HG03565 (cell line): ENCODE measurements at regions not wholly inside any gene's neighbourhood (a gene's known extent, or its start where the extent isn't known, plus 50 kb on each side); places are given as distances from the start of the nearest gene placed in this dataset.

Experiments
- ATAC-seq: cut with Tn5 transposase; IDR thresholded peaks from one replicate; pipeline ENCODE4 v1.9.1; 2021; ENCODE audit warnings: mild to moderate bottlenecking, moderate library complexity; ENCODE audit not compliant: unreplicated experiment

DNA sequence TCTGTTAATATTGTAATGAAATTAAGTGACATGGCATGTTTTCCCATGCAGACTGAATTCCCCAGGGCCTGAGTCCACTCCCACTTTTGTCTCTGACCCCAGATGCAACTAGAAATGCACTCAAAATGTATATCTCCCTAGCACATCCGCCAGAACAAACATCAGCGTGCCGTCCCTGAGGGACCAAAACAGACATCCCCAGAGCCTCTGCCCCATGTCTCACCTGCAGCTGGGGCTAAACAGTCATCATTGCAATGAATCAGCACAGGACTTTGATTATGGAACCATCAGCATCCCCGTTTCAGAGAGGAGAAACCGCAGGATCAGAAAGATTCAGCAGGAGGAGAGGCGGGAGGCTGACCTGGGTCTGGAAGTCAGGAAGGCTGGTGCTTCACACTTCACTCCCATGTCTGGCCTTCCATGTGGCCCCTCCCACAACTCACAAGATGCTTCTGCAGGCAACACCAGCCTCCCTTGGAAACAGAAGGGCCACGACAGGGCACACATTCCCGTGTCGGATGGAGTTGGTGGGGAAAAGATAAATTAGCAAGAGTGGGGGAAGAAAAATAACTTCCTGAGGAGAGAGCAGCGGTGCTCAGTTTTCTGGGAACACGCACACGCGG lies 130.6 kb upstream of the VSTM2B start:
- no peak for ATAC-seq

GRCh38 chr19:29395734-29396414 lies 129.9 kb upstream of the VSTM2B start:
- no peak for ATAC-seq

GRCh38 chr19:29396925-29397324 lies 128.9 kb upstream of the VSTM2B start:
- ATAC-seq: no peak

GRCh38 chr19:29397748-29398147 lies 128.0 kb upstream of the VSTM2B start:
- no peak for ATAC-seq

DNA sequence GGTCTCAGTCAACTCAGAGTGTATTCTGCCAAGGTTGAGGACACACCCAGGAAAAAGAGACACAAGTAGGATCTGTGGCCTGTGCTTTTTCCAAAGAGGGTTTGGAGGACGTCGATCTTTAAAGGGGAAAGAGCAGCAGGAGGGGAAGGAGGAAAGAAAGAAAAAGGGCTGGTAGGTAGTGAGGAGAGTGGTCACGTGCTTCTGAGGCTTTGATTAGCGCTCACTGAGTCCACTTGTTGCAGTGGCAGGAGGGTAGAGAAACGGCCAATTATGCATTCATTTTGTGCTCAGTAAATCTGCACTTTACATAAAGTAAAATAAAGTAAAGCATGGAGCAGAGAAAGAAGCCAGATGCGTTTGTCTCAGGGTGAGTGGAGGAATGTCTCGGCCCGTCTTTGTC lies 126.0 kb upstream of the VSTM2B start:
- ATAC-seq: no peak

DNA sequence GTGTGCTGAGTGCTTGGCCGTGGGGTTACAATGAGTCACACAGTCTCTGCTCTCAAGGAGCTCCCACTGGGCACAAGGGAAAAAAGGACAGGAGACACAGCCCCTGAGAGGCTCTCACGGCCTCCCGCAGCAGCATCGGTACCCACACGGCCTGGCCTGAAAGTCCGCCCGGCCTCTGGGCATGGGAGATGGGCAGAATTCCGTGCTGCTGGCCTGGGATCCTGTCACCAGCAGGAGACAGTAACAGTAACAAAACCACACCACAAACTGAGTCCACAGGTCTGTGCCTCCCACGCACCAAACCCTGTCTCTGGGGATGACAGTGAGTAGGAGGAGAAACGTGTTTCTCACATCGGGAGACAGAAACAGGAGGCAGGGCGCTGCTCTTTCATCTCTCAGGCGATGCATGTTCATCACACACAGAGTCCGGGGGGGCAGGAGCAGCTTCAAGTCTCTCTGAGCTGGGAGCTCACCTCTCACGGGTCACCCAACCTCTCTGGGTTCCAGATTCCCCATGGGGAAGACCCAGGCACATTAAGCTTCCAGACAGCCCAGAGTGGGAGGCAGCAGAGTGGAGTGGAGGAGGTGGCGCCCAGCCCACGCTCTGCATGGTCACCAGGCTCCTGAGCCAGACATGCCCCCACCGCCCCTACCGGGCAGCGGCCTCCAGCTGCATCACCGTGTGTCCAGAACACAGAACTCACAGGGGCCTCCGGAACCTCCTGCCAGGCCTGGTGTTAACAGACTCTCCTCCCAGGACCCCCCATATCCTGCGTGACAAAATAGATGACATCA lies 124.7 kb upstream of the VSTM2B start:
- ATAC-seq: no peak

DNA sequence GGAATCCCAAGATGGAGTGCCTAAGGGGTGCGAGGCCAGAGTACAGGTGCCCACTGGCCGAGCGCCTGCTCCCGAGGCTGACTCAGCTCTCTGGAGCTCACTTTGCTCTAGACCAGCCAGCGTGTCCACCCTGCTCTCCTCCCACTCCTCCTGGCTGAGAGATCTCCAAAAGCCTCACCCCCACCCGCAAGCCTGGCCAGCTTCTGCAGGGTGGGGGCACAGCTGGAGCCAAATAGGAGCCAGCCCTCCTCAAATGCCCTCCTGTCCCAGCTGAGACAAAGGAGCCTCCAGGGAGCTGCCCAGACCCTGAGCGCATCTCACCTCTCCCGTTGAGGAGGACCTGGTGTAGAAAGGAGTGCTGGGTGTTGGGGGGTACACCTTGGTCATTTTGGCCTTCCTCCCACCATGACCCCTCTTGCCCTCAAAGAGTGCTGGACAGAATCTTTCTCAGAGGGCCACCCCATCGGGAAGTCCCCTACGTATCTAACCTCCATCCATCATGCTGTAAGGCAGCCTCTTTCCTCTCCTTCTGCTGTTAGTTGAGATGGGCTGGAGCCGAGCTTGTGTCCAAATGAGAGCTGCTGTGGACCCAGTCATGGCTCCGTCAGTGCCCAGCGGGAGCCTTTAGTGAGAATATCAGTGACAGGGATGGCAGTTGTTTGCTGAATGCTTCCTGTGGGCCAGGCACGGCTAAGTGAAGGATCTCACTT lies 123.9 kb upstream of the VSTM2B start:
- ATAC-seq: no peak

DNA sequence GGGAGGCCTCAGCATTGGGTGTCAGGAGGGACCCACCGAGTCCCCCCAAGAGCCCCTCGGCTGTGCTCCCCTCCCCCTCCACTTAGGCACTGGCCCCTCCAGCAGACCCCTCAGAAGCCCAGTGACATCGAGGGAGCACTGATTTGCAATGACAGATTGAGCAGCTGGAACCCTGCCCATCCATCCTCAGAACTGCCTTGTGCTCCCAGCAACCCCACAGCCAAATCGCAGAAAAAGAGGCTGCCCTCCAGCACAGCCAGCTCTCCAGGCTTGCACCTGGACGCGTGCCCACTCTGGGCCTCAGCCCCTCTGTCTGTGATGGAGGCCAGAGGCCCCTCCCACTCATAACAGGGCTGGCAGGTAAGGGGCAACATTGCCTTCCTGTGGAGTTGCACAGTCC lies 123.2 kb upstream of the VSTM2B start:
- no peak for ATAC-seq

- no peak for ATAC-seq
Observed at GRCh38 chr19:29404015-29404414, 121.8 kb upstream of the VSTM2B start.

DNA sequence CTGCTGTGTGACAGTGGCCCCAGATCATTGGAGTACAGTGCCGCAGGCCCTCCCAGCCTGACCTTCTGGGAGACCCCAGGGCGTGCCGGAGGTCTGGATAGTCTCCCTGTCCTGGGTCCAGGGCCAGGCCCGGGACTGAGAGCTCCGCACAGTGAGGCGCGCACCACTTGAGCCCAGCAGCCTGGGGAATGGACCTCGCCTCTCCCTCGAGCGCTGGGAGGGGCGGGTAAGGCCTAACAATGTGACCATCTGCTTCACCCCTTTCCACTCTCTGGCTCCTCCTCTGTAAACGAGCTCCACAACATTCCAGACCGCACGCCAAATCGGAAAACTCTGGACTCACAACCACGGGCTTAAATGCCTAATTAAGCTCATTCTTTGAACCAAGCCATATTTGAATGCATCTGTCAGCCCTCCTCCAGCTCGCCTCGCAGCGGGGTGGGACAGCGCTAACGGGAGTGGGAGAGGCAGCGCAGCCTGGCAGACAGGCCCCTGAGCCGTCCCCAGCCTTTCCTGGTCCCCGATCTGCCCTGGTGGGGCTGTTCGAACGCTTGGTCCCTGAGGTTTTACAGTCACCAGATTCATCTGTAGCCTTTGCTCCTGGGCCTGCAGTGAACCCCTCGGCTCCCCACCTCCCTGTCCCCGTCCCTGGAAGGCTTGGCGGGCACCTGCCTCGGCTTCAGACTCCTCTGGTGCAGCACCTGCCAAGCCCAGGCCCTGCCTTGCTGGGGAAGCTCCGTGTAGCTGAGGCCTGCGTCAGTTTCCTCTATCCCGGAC lies 120.7 kb upstream of the VSTM2B start:
- no peak for ATAC-seq

DNA sequence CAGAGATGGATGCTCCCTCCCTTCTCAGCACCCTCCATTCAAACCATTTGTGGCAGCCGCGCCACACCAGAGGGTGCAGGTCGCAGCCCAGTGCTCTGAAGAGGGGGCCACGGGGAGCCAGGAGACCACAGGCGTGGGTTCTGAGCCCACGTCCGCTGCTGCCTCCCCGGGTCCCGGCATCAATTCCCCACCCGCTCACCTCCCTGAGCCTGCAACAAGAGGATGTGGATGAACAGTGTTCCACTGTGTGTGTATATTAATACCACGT lies 120.1 kb upstream of the VSTM2B start:
- no peak for ATAC-seq

DNA sequence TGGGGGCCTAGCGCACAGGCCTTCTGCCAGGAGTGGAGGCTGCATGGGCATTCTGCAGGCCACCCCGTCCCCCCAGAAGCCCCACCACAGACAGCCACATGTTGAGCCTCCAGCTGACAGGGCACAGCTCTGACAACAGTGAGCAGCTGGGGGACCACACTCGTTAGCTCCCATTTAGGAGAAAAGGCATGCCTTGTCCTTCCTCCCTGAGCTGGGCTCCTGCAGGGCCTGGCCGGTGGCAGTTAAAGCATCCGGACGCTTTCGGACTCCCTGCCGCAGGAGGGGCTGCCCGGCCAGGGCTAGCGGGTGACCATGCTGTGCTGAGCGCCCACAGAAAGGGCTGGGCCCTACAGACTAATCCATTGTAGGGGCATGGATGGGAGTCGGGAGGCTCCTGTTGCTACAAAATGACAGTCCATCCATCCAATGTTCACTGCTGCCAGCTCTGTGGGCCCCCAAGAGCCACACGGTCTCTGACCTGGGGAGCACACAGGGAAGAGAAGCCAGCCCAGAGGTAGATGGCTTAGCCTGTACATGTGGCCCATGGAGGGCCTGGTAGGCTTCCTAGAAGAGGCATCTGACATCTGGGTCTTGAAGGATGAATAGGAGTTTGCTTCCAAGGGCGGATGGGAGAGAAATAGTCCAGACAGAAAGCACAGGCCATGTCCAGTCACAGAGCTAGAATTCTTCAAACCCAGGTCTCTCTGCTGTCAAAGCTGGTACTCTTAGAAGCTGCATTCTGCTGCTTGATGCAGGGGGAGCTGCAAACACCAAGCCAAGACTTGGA lies 116.5 kb upstream of the VSTM2B start:
- ATAC-seq: no peak

DNA sequence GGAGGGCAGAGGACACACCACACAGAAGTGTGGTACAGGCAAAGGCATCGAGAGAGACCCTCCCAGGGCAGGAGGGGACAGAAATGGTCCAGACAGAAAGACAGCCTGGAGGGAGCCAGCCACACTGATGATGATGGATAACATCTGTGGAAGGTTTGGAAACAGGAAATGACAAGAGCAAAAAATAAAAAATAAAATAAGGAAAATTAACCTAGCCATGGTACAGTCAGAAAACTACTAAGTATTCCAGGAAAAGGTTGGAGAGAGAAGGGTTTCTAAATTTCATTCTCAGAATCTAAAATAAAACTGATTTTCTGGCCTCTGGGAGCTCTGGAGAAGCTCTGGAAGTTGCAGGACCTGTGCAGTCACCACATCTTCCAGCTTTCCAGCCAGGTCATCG lies 115.2 kb upstream of the VSTM2B start:
- no peak for ATAC-seq

GRCh38 chr19:29411113-29411581 lies 114.6 kb upstream of the VSTM2B start:
- no peak for ATAC-seq

GRCh38 chr19:29413435-29413834 lies 112.4 kb upstream of the VSTM2B start:
- ATAC-seq: no peak

- no peak for ATAC-seq
Observed at GRCh38 chr19:29415507-29415906, 110.3 kb upstream of the VSTM2B start.

GRCh38 chr19:29417048-29417447 lies 108.7 kb upstream of the VSTM2B start:
- no peak for ATAC-seq

- no peak for ATAC-seq
Observed at GRCh38 chr19:29418201-29418600, 107.6 kb upstream of the VSTM2B start.

DNA sequence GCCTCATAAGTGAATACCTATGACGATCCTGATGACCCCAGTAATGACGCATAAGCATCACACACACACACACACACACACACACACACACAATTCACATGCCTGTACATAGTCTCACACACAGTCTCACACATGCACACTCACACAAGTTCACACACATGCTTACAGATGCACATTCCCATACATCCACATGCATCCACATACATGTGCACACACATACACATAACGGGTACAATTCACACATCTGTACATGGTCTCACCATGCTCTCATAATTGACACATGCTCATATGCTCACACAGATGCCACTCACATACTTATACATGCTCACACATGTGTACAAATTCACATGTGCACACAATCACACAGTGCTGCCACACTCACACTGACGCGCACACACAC lies 105.7 kb upstream of the VSTM2B start:
- no peak for ATAC-seq
